H9 (cell line): ENCODE measurements at regions not wholly inside any gene's neighbourhood (a gene's known extent, or its start where the extent isn't known, plus 50 kb on each side); places are given as distances from the start of the nearest gene placed in this dataset.

Source experiments
- DNase-seq: peaks from one replicate; pipeline ENCODE4 v3.0.0-alpha.2; 2017
- H2AFZ ChIP-seq: one replicate; pipeline ENCODE4 v1.6.1; 2013; ENCODE audit warnings: mild to moderate bottlenecking, low read length, control low read depth, moderate library complexity
- H2AK5ac ChIP-seq: 2 replicates; pipeline ENCODE4 v1.6.1; 2013; ENCODE audit warnings: low read length, control low read depth, mixed read lengths; ENCODE audit not compliant: insufficient read length
- H2BK120ac ChIP-seq: one replicate; pipeline ENCODE4 v1.6.1; 2013; ENCODE audit warnings: low read depth, mild to moderate bottlenecking, low read length, control low read depth, inconsistent platforms; ENCODE audit not compliant: poor library complexity, severe bottlenecking
- H2BK12ac ChIP-seq: 2 replicates; pipeline ENCODE4 v1.6.1; 2013; ENCODE audit warnings: low read length, control low read depth, mixed read lengths, low read depth; ENCODE audit not compliant: insufficient read length
- H2BK15ac ChIP-seq: 2 replicates; pipeline ENCODE4 v1.6.1; 2013; ENCODE audit warnings: low read depth, low read length, control low read depth
- H2BK20ac ChIP-seq: one replicate; pipeline ENCODE4 v1.6.1; 2013; ENCODE audit warnings: low read depth, mild to moderate bottlenecking, low read length, control low read depth, inconsistent platforms; ENCODE audit not compliant: poor library complexity, severe bottlenecking
- H2BK5ac ChIP-seq: 2 replicates; pipeline ENCODE4 v1.6.1; 2013; ENCODE audit warnings: low read length, control low read depth, mixed read lengths; ENCODE audit not compliant: insufficient read length
- H3K14ac ChIP-seq: 2 replicates; pipeline ENCODE4 v1.6.1; 2013; ENCODE audit warnings: low read length, control low read depth; ENCODE audit not compliant: insufficient read depth
- H3K18ac ChIP-seq: 2 replicates; pipeline ENCODE4 v1.6.1; 2013; ENCODE audit warnings: low read depth, mild to moderate bottlenecking, mixed read lengths, low read length, control low read depth; ENCODE audit not compliant: insufficient read length
- H3K23ac ChIP-seq: 2 replicates; pipeline ENCODE4 v1.6.1; 2013; ENCODE audit warnings: low read length, control low read depth, mixed read lengths, low read depth; ENCODE audit not compliant: insufficient read length
- H3K23me2 ChIP-seq: 2 replicates; pipeline ENCODE4 v1.6.1; 2013; ENCODE audit warnings: low read depth, mild to moderate bottlenecking, mixed read lengths, low read length, control low read depth; ENCODE audit not compliant: insufficient read length, poor library complexity, severe bottlenecking
- H3K27ac ChIP-seq: 2 replicates; pipeline ENCODE4 v1.5.1; 2013; ENCODE audit warnings: low read length, control low read depth, mixed read lengths, low read depth; ENCODE audit not compliant: insufficient read length
- H3K27me3 ChIP-seq: 2 replicates; pipeline ENCODE4 v1.6.1; 2013; ENCODE audit warnings: low read length, control low read depth, inconsistent platforms; ENCODE audit not compliant: insufficient read depth
- H3K4ac ChIP-seq: 2 replicates; pipeline ENCODE4 v1.6.1; 2013; ENCODE audit warnings: low read depth, mild to moderate bottlenecking, control low read depth, inconsistent platforms, low read length, moderate library complexity
- H3K4me1 ChIP-seq: 2 replicates; pipeline ENCODE4 v1.6.1; 2013; ENCODE audit warnings: low read length, control low read depth, inconsistent platforms; ENCODE audit not compliant: insufficient read depth
- H3K4me2 ChIP-seq: 2 replicates; pipeline ENCODE4 v1.6.1; 2013; ENCODE audit warnings: low read length, control low read depth, mixed read lengths; ENCODE audit not compliant: insufficient read length, insufficient read depth
- H3K56ac ChIP-seq: 2 replicates; pipeline ENCODE4 v1.6.1; 2013; ENCODE audit warnings: low read depth, mild to moderate bottlenecking, mixed read lengths, low read length, control low read depth; ENCODE audit not compliant: insufficient read length
- H3K79me1 ChIP-seq: 2 replicates; pipeline ENCODE4 v1.6.1; 2013; ENCODE audit warnings: low read depth, mild to moderate bottlenecking, moderate library complexity, low read length, control low read depth, inconsistent platforms; ENCODE audit not compliant: insufficient read depth, poor library complexity, severe bottlenecking
- H3K79me2 ChIP-seq: 2 replicates; pipeline ENCODE4 v1.6.1; 2013; ENCODE audit warnings: low read length, control low read depth, inconsistent platforms; ENCODE audit not compliant: insufficient read depth
- H3K9ac ChIP-seq: 2 replicates; pipeline ENCODE4 v1.6.1; 2013; ENCODE audit warnings: low read length, control low read depth, mixed read lengths; ENCODE audit not compliant: insufficient read length; ENCODE audit errors: extremely low read depth
- H3K9me3 ChIP-seq: one replicate; pipeline ENCODE4 v1.6.1; 2013; ENCODE audit warnings: low read depth, low read length, inconsistent platforms; ENCODE audit not compliant: control insufficient read depth
- H3T11ph ChIP-seq: one replicate; pipeline ENCODE4 v1.6.1; 2013; ENCODE audit warnings: mild to moderate bottlenecking, low read length, control low read depth, inconsistent platforms
- H4K20me1 ChIP-seq: one replicate; pipeline ENCODE4 v1.6.1; 2013; ENCODE audit not compliant: control insufficient read depth, insufficient read length, insufficient read depth
- H4K5ac ChIP-seq: 2 replicates; pipeline ENCODE4 v1.6.1; 2013; ENCODE audit warnings: low read depth, mild to moderate bottlenecking, mixed read lengths, low read length, control low read depth; ENCODE audit not compliant: insufficient read length
- H4K8ac ChIP-seq: replicated peaks from 2 replicates; pipeline ENCODE4 v1.6.1; 2013; ENCODE audit warnings: low read length, control low read depth, mixed read lengths, low read depth; ENCODE audit not compliant: insufficient read length
- H4K91ac ChIP-seq: 2 replicates; pipeline ENCODE4 v1.6.1; 2013; ENCODE audit warnings: low read depth, mild to moderate bottlenecking, moderate library complexity, mixed read lengths, low read length, control low read depth; ENCODE audit not compliant: insufficient read length
- H3K27ac Mint-ChIP-seq, 3 experiments: 2 replicates in 2 of 3; 3 replicates in 1 of 3; pipeline ENCODE4 v1.8.0; 2020 to 2021; ENCODE audit warnings: mixed read lengths in 3 of 3, mild to moderate bottlenecking in 1 of 3, moderate library complexity in 1 of 3
- H3K27me3 Mint-ChIP-seq: 2 replicates; pipeline ENCODE4 v1.8.0; 2021; ENCODE audit warnings: low read depth, mild to moderate bottlenecking, moderate library complexity, mixed read lengths
- H3K36me3 Mint-ChIP-seq, 3 experiments: 2 replicates in 2 of 3; 3 replicates in 1 of 3; pipeline ENCODE4 v1.8.0; 2020 to 2021; ENCODE audit warnings: low read depth in 3 of 3, mixed read lengths in 3 of 3; ENCODE audit not compliant: insufficient read depth in 1 of 3
- H3K4me1 Mint-ChIP-seq, 2 experiments: 2 replicates each; pipeline ENCODE4 v1.8.0; 2020; ENCODE audit warnings: mixed read lengths in 2 of 2
- H3K4me3 Mint-ChIP-seq, 2 experiments: 2 replicates in 1 of 2; 3 replicates in 1 of 2; pipeline ENCODE4 v1.8.0; 2020 to 2021; ENCODE audit warnings: mild to moderate bottlenecking in 2 of 2, mixed read lengths in 2 of 2, moderate library complexity in 1 of 2
- H3K9me3 Mint-ChIP-seq, 2 experiments: 2 replicates in 1 of 2; 3 replicates in 1 of 2; pipeline ENCODE4 v1.8.0; 2020; ENCODE audit warnings: mild to moderate bottlenecking in 2 of 2, mixed read lengths in 2 of 2, moderate library complexity in 1 of 2
- whole genome bisulfite sequencing: extraction: QIAGEN DNeasy Blood & Tissue Kit; methylation state at CpG from one replicate; pipeline ENCODE4 v1.1.7; 2013; ENCODE audit warnings: missing lambda C conversion rate, low lambda C conversion rate, mixed read lengths; ENCODE audit not compliant: insufficient read length; ENCODE audit errors: extremely low coverage; 5-methylcytosine and 5-hydroxymethylcytosine counted together
- TF ChIP-seq, protein P1 (sequence below): fragments of 200-600 bp; sonication (generic); conservative IDR thresholded peaks from 3 replicates; pipeline ENCODE4 v1.8.0; 2021; ENCODE audit warnings: antibody characterized with exemption, mild to moderate bottlenecking

- no peak overlapping the region for H4K8ac ChIP-seq
- H2BK5ac ChIP-seq = no peak overlapping the region
- no peak overlapping the region for H2BK15ac ChIP-seq
- H3K4me1 ChIP-seq = no peaks in the 10 kb centered on the region
- H3K9me3 ChIP-seq = no peaks in the 10 kb centered on the region
- H3K18ac ChIP-seq = no peak overlapping the region
- H3K4me2 ChIP-seq = no peak overlapping the region
- no peak overlapping the region for H3K9ac ChIP-seq
- Mint-ChIP-seq H3K4me3 (no peak overlapping the region), H3K4me1 (peaks cover 2 to 5% of the 10 kb centered on the region in 2 experiments; a peak in 2 of 4 replicates), H3K27ac (no peak overlapping the region), H3K27me3 (peaks cover 2% of the 10 kb centered on the region; the same call in 1 of the 2 replicates), H3K36me3 (no peaks in the 10 kb centered on the region), H3K9me3 (no peaks in the 10 kb centered on the region)
- no peak overlapping the region for H2BK20ac ChIP-seq
- no peak overlapping the region for H2BK120ac ChIP-seq
- no peak overlapping the region for H3K23ac ChIP-seq
- no peaks in the 10 kb centered on the region for H3K23me2 ChIP-seq
- H3K27me3 ChIP-seq = no peaks in the 10 kb centered on the region
- no peak overlapping the region for H4K5ac ChIP-seq
- H3K14ac ChIP-seq = no peak overlapping the region
- H3T11ph ChIP-seq = no peak overlapping the region
- no peak overlapping the region for H2AK5ac ChIP-seq
- no peaks in the 10 kb centered on the region for H3K79me2 ChIP-seq
- no peaks in the 10 kb centered on the region for H3K79me1 ChIP-seq
- TF ChIP-seq, protein P1, sequence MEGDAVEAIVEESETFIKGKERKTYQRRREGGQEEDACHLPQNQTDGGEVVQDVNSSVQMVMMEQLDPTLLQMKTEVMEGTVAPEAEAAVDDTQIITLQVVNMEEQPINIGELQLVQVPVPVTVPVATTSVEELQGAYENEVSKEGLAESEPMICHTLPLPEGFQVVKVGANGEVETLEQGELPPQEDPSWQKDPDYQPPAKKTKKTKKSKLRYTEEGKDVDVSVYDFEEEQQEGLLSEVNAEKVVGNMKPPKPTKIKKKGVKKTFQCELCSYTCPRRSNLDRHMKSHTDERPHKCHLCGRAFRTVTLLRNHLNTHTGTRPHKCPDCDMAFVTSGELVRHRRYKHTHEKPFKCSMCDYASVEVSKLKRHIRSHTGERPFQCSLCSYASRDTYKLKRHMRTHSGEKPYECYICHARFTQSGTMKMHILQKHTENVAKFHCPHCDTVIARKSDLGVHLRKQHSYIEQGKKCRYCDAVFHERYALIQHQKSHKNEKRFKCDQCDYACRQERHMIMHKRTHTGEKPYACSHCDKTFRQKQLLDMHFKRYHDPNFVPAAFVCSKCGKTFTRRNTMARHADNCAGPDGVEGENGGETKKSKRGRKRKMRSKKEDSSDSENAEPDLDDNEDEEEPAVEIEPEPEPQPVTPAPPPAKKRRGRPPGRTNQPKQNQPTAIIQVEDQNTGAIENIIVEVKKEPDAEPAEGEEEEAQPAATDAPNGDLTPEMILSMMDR = no peak
- no peak overlapping the region for H2BK12ac ChIP-seq
- no peaks in the 10 kb centered on the region for H4K20me1 ChIP-seq
- no peak overlapping the region for H3K27ac ChIP-seq
- DNase-seq = no peak
- H4K91ac ChIP-seq = no peak overlapping the region
- no peak overlapping the region for H3K4ac ChIP-seq
- no peak overlapping the region for H3K56ac ChIP-seq
- no peak overlapping the region for H2AFZ ChIP-seq
- WGBS = no CpG with 5 or more reads among the region's 4 CpGs
Measured at GRCh38 chr1:178599087-178599486, 86.2 kb downstream of the TEX35 start.
